ENCODE measurements at regions not wholly inside any gene's neighbourhood (a gene's known extent, or its start where the extent isn't known, plus 50 kb on each side); places are given as distances from the start of the nearest gene placed in this dataset.

DNA sequence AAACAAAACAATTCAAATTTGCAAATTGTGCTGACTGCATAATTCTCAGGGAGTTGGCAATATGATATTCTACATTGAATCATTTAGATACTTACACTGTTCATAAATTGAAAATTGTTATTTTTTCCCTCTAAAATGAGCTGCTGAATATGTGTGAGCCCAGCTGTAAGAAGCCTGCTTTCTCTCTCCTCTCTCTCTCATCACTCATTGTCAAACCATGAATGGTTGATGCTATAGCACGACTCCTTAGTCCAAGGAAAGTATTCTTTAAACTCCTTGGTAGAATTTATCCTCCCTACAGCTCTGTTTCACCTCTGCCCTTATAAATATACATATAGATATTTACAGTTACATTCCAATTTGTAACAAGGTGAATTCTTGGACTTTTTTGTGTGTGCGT, 116.4 kb upstream of the POU3F2 start:
- Histone ChIP-seq H2AFZ (ENCODE audit: low read depth) (no peak overlapping the region), H3K36me3 (ENCODE audit: insufficient read depth) (no peaks in the 10 kb centered on the region), H3K27me3 (ENCODE audit: insufficient read depth, low read depth) (no peaks in the 10 kb centered on the region), H3K4me3 (IDR thresholded peaks at IDR 0.05; ENCODE audit: insufficient read depth, low read depth, low read length) (no peak overlapping the region), H3K27ac (no peak overlapping the region), H4K20me1 (ENCODE audit: insufficient read depth) (no peaks in the 10 kb centered on the region), H3K79me2 (ENCODE audit: insufficient read depth, low read depth) (no peaks in the 10 kb centered on the region), H3K4me1 (ENCODE audit: low read depth, poor library complexity, severe bottlenecking) (no peaks in the 10 kb centered on the region), H3K4me2 (no peak overlapping the region), H3K9ac (no peak overlapping the region)
- TF ChIP-seq, protein P1, sequence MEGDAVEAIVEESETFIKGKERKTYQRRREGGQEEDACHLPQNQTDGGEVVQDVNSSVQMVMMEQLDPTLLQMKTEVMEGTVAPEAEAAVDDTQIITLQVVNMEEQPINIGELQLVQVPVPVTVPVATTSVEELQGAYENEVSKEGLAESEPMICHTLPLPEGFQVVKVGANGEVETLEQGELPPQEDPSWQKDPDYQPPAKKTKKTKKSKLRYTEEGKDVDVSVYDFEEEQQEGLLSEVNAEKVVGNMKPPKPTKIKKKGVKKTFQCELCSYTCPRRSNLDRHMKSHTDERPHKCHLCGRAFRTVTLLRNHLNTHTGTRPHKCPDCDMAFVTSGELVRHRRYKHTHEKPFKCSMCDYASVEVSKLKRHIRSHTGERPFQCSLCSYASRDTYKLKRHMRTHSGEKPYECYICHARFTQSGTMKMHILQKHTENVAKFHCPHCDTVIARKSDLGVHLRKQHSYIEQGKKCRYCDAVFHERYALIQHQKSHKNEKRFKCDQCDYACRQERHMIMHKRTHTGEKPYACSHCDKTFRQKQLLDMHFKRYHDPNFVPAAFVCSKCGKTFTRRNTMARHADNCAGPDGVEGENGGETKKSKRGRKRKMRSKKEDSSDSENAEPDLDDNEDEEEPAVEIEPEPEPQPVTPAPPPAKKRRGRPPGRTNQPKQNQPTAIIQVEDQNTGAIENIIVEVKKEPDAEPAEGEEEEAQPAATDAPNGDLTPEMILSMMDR (conservative IDR thresholded peaks at IDR 0.05; ENCODE audit: low read depth, low read length): no peak

DNA sequence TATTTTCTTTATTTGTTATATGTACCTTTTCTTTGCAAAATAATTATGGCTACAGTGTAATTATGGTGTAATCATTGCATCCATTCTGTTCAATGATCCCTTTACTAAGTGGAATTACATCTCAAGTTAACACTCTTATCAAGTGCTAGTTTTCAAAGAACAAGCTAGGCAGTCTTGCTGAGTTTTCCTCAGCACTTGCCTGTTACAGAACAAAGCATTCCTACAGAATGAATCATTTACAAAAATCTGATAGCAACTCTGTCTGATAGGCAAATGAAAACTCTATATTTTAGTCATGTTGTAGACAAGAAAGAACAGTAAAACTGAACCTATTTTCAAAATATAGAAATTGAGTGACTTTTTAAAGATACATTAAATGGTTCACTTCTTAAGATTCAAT, 109.8 kb upstream of the POU3F2 start:
- Histone ChIP-seq H3K36me3 (ENCODE audit: insufficient read depth) (no peaks in the 10 kb centered on the region), H3K9ac (no peak overlapping the region), H4K20me1 (ENCODE audit: insufficient read depth) (no peaks in the 10 kb centered on the region), H3K79me2 (ENCODE audit: insufficient read depth, low read depth) (no peaks in the 10 kb centered on the region), H3K4me3 (IDR thresholded peaks at IDR 0.05; ENCODE audit: insufficient read depth, low read depth, low read length) (no peak overlapping the region), H3K27ac (no peak overlapping the region), H3K27me3 (ENCODE audit: insufficient read depth, low read depth) (no peaks in the 10 kb centered on the region), H3K4me2 (no peak overlapping the region), H2AFZ (ENCODE audit: low read depth) (no peak overlapping the region), H3K4me1 (ENCODE audit: low read depth, poor library complexity, severe bottlenecking) (no peaks in the 10 kb centered on the region)
- TF ChIP-seq, protein P1 (conservative IDR thresholded peaks at IDR 0.05; ENCODE audit: low read depth, low read length): no peak

DNA sequence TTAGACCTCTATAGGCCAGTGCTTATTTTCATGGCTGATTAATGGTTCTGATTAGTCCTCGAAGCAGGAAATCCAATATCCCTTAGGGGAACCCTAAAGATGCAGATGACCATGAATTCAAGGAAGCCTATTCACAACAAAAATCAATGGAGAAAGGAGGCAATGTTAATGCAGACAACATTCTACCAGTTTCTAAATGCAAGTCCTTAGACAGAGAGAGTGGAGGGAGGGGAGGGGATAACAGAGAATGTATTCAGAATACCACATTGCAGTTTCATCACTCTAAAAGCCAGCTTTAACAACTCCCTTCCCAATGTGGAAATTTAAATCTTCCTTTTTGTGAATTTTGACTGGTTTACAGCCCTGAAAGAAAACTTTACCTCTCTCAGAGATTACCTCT, 87.1 kb upstream of the POU3F2 start:
- no peaks in the 10 kb centered on the region for H3K27me3 ChIP-seq (ENCODE audit: insufficient read depth, low read depth)
- H3K27ac ChIP-seq: no peak overlapping the region
- no peaks in the 10 kb centered on the region for H3K36me3 ChIP-seq (ENCODE audit: insufficient read depth)
- H2AFZ ChIP-seq (ENCODE audit: low read depth): no peak overlapping the region
- H4K20me1 ChIP-seq (ENCODE audit: insufficient read depth): no peaks in the 10 kb centered on the region
- peaks cover 10% of the 10 kb centered on the region for H3K4me1 ChIP-seq (ENCODE audit: low read depth, poor library complexity, severe bottlenecking)
- TF ChIP-seq, protein P1 (conservative IDR thresholded peaks at IDR 0.05; ENCODE audit: low read depth, low read length): no peak
- no peaks in the 10 kb centered on the region for H3K79me2 ChIP-seq (ENCODE audit: insufficient read depth, low read depth)
- H3K4me3 ChIP-seq (IDR thresholded peaks at IDR 0.05; ENCODE audit: insufficient read depth, low read depth, low read length): no peak overlapping the region
- H3K9ac ChIP-seq: no peak overlapping the region
- no peak overlapping the region for H3K4me2 ChIP-seq

DNA sequence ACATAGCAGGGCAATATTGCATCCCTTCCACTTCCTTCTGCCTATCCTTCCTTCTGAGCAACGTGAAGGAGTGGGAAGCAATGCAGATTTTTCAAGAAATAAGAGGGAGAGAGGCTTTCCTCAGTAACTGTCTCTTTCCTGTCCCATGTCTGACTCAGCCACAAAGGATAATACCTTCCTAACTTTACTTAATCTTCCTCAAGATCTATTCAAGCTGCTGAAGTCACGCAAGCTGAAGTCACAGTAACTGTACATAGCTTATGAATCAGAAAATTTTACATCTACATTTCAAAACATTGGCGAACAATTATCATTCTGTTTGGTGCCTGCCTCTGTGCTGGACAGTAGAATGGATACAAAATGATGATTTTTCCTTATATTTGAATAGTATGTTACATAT, 86.4 kb upstream of the POU3F2 start:
- Histone ChIP-seq H3K9ac (no peak overlapping the region), H2AFZ (ENCODE audit: low read depth) (no peak overlapping the region)

More for the DNA sequence above, 86.4 kb upstream of the POU3F2 start:
- Histone ChIP-seq H3K4me3 (IDR thresholded peaks at IDR 0.05; ENCODE audit: insufficient read depth, low read depth, low read length) (no peak overlapping the region), H3K27me3 (ENCODE audit: insufficient read depth, low read depth) (no peaks in the 10 kb centered on the region), H3K27ac (no peak overlapping the region), H3K79me2 (ENCODE audit: insufficient read depth, low read depth) (no peaks in the 10 kb centered on the region), H3K4me2 (no peak overlapping the region), H3K36me3 (ENCODE audit: insufficient read depth) (no peaks in the 10 kb centered on the region), H3K4me1 (ENCODE audit: low read depth, poor library complexity, severe bottlenecking) (peaks cover 10% of the 10 kb centered on the region), H4K20me1 (ENCODE audit: insufficient read depth) (no peaks in the 10 kb centered on the region)
- TF ChIP-seq, protein P1 (conservative IDR thresholded peaks at IDR 0.05; ENCODE audit: low read depth, low read length): no peak

Data from KMS-11 (cell line).